GM11168 (cell line): ENCODE measurements at regions not wholly inside any gene's neighbourhood (a gene's known extent, or its start where the extent isn't known, plus 50 kb on each side); places are given as distances from the start of the nearest gene placed in this dataset.

Experiments used
- in situ Hi-C: fragments of 300-500 bp; cut with MboI; formaldehyde crosslinking; loops from one replicate; pipeline ENCODE4 v1.12.0; 2022; ENCODE audit warnings: low sequenced_read_pairs; ENCODE audit not compliant: unreplicated experiment

- in situ Hi-C loops: no loop called here
Observed at GRCh38 chr1:34587761-34588160, 167.1 kb upstream of the GJB5 start.

GRCh38 chr1:34590211-34590623 lies 164.6 kb upstream of the GJB5 start:
- in situ Hi-C loops: no loop called here

- in situ Hi-C loops: no loop called here
Observed at GRCh38 chr1:34591751-34592629, 162.9 kb upstream of the GJB5 start.

GRCh38 chr1:34597877-34598514 lies 156.9 kb upstream of the GJB5 start:
- in situ Hi-C loops: loop anchor here (5.0 kb wide), 1 partner anchor 136 kb away; no protein-coding TSS in a partner anchor

- in situ Hi-C loops: no loop called here
Observed at GRCh38 chr1:34602907-34603306, 151.9 kb upstream of the GJB5 start.

GRCh38 chr1:34603594-34603993 lies 151.3 kb upstream of the GJB5 start:
- in situ Hi-C loops: no loop called here

GRCh38 chr1:34606504-34606903 lies 148.3 kb upstream of the GJB5 start:
- in situ Hi-C loops: no loop called here

DNA sequence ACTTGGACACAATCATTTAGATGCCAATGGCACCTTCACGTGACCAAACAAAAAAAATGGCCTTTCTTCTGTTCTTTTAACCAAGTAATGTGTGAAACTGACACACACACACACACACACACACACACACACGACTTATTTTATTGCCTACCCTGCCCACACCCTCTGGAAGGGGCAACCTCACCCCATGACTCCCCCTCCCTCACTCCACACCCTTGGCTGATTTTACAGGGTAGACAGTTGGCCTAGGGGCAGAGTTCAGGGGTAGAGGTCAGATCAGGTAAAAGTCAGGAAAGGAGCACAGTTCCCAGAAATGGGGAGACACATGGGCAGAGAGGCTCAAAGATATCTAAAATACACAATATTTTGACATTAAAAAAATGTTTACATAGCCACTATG lies 144.8 kb upstream of the GJB5 start:
- in situ Hi-C loops: no loop called here

DNA sequence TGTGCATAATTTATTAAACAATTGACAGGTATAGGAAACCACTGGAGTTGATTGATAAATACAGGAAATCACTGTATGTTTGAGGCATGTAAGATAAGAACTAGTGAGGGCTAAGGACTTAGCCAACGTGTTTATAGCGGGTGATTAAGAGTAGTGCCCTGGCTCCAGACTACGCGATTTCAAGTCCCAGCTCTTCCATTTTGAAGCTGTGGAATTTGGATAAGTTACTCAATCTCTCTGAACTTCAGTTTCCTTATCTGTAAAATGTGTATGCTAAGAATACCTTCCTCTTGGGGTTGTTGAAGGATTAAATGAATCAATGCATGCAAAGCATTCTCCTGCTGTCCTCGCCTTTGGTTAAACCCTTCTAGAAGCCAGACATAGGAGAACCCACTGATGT lies 143.3 kb upstream of the GJB5 start:
- in situ Hi-C loops: no loop called here

GRCh38 chr1:34612091-34612827 lies 142.6 kb upstream of the GJB5 start:
- in situ Hi-C loops: no loop called here

DNA sequence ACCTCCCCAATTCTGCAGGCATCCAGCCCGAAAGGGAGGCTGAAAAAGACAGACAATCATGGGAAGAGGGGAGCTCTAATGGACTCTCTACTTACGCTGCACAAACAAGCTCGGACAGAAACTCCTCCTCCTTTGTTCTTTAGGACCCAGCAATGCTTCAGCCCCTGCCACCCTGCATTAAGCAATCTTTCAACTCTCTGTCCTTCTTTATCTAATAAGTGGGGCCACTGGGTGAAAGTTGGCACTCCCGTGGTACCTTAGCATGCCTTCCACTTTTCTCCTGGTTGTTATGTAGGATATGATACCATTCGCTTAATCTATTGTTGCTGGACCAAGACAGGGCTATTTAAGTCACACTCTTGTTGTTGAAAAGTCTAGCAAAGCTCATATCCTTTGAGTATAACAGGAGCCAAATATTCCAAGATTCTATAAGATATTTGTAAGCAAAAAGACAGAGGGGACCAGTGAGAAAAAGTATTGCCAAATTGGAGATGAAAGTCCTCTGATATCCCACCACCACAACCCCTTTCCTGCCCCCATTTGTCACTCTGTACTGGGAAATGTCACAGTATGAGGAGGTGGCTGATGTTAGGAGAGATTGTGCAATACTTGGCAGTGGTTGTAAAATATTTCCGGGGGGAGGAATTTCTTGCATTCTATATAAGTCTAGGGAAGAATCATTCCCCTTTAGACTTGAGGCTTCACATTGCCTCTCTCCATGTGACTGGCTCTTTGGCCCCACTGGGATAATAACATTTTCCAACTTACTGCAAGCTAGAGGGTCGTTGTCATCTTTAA lies 137.3 kb upstream of the GJB5 start:
- in situ Hi-C loops: no loop called here

- in situ Hi-C loops: no loop called here
Observed at GRCh38 chr1:34618381-34618780, 136.5 kb upstream of the GJB5 start.

DNA sequence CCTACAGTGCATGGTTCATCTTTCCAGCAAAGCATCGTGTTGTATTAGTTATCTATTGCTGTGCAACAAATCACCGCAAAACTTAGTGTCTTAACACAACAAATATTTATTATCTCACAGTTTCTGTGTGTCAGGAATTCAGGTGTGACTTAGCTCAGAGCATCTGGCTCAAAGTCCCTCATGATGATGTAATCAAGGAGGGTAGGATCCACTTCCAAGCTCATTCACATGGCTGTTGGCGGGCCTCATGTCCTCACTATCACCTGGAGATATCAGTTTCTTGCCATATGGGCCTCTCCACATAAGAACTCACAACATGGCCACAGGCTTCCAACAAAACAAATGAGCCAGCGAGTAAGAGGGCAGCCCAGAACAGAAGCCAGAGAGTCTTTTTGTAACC lies 135.6 kb upstream of the GJB5 start:
- in situ Hi-C loops: no loop called here

DNA sequence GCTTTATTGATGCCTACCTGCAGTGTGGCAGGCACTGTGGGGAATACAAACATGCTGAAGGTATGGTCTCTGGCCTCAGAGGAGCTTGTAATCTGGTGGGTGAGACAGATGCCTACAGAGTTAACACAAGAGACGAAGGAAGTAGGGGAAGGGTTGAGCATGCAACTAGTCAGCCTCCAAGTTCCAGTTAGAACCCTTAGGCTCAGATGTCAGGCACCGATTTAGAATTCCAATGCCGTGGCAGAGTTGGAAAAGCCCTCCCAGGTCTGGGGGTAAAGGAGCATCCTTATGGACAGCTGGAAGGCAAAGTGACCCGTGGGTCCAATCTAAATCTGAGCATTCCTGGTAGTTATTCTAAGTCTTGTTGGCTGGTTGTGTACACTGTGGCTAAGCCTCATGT lies 132.9 kb upstream of the GJB5 start:
- in situ Hi-C loops: no loop called here

GRCh38 chr1:34625521-34626015 lies 129.3 kb upstream of the GJB5 start:
- in situ Hi-C loops: no loop called here

GRCh38 chr1:34627465-34628240 lies 127.2 kb upstream of the GJB5 start:
- in situ Hi-C loops: no loop called here

GRCh38 chr1:34631126-34631525 lies 123.7 kb upstream of the GJB5 start:
- in situ Hi-C loops: no loop called here

DNA sequence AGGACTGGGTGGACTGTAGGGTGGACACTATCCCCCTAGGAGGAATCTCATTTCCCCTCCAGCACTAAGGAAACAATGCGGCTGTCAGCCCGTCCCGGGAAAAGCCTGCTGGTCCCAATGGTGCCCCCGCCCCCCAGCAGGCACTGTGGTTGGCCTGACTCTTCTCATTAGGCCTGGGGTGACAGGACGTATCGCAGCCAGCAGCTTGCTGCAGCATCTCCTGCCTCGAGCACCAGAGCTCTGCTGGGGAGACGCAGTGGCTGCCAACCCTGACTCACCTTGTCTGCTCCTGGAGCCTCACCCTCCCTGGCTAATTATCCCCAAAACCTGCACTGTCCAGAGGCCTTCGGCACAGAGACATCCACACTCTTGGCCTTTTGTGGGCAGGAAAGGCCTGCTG lies 115.1 kb upstream of the GJB5 start:
- in situ Hi-C loops: no loop called here

- in situ Hi-C loops: no loop called here
Observed at GRCh38 chr1:34640654-34641401, 114.0 kb upstream of the GJB5 start.
